HepG2 (cell line): ENCODE measurements at regions not wholly inside any gene's neighbourhood (a gene's known extent, or its start where the extent isn't known, plus 50 kb on each side); places are given as distances from the start of the nearest gene placed in this dataset.

Experiments used
- CC2D1A ChIP-seq: sonication (generic); formaldehyde crosslinking; IDR thresholded peaks from 2 replicates; pipeline ENCODE4 v1.8.1; 2023; ENCODE audit warnings: mild to moderate bottlenecking, missing genetic modification reagents
- CTCF ChIP-seq: sonication (generic); formaldehyde crosslinking; IDR thresholded peaks from 2 replicates; pipeline ENCODE4 v1.5.0; 2020; ENCODE audit warnings: mild to moderate bottlenecking, missing genetic modification reagents, moderate library complexity
- HNRNPLL ChIP-seq: fragments of 200-400 bp; formaldehyde crosslinking; IDR thresholded peaks from 2 replicates; pipeline ENCODE4 v1.6.1; 2017; ENCODE audit warnings: mild to moderate bottlenecking, low read depth, low read length; ENCODE audit not compliant: poor library complexity, severe bottlenecking
- KAT8 ChIP-seq: IDR thresholded peaks from 2 replicates; pipeline ENCODE4 v1.6.1; 2016; ENCODE audit warnings: missing genetic modification reagents, missing compliant biosample characterization
- KLF16 ChIP-seq, 2 experiments: sonication (generic) in 1 of 2; formaldehyde crosslinking in 1 of 2; IDR thresholded peaks; 2 replicates each; pipeline versions ENCODE4 v1.6.1 to v1.8.0; 2016 to 2023; ENCODE audit warnings: missing genetic modification reagents in 2 of 2, missing compliant biosample characterization in 1 of 2
- NONO ChIP-seq, 2 experiments: fragments of 450-650 bp in 1 of 2; sonication (generic) in 1 of 2; formaldehyde crosslinking in 1 of 2; IDR thresholded peaks in 1 of 2; conservative IDR thresholded peaks in 1 of 2; 2 replicates each; pipeline versions ENCODE4 v1.6.1 to v1.8.0; 2017 to 2022; ENCODE audit warnings: mild to moderate bottlenecking in 1 of 2, missing genetic modification reagents in 1 of 2, moderate library complexity in 1 of 2
- RBAK ChIP-seq: sonication (generic); formaldehyde crosslinking; IDR thresholded peaks from 2 replicates; pipeline ENCODE4 v1.5.1; 2020; ENCODE audit warnings: mild to moderate bottlenecking, missing genetic modification reagents
- YEATS2 ChIP-seq: sonication (generic); formaldehyde crosslinking; IDR thresholded peaks from 2 replicates; pipeline ENCODE4 v1.4.0; 2020; ENCODE audit warnings: missing genetic modification reagents, borderline replicate concordance
- ZFP82 ChIP-seq: sonication (generic); formaldehyde crosslinking; IDR thresholded peaks from 2 replicates; pipeline ENCODE4 v1.5.1; 2020; ENCODE audit warnings: mild to moderate bottlenecking, missing genetic modification reagents, borderline replicate concordance
- ZNF615 ChIP-seq: sonication (generic); formaldehyde crosslinking; IDR thresholded peaks from 2 replicates; pipeline ENCODE4 v1.5.0; 2020; ENCODE audit warnings: mild to moderate bottlenecking, missing genetic modification reagents, borderline replicate concordance
- ZNF670 ChIP-seq: sonication (generic); formaldehyde crosslinking; IDR thresholded peaks from 2 replicates; pipeline ENCODE4 v1.8.0; 2022; ENCODE audit warnings: mild to moderate bottlenecking, missing genetic modification reagents, borderline replicate concordance
- ZNF788 ChIP-seq: sonication (generic); formaldehyde crosslinking; IDR thresholded peaks from 2 replicates; pipeline ENCODE4 v1.5.0; 2020; ENCODE audit warnings: mild to moderate bottlenecking, missing genetic modification reagents, borderline replicate concordance
- TF ChIP-seq, protein P1 (sequence below), 2 experiments: sonication (generic) in 1 of 2; formaldehyde crosslinking in 1 of 2; IDR thresholded peaks; 2 replicates each; pipeline versions ENCODE4 v1.5.1 to v1.6.1; 2011 to 2020; ENCODE audit warnings: borderline replicate concordance in 1 of 2, low read depth in 1 of 2, low read length in 1 of 2, mild to moderate bottlenecking in 1 of 2, missing genetic modification reagents in 1 of 2, moderate library complexity in 1 of 2
- TF ChIP-seq, protein P2 (sequence below): sonication (generic); formaldehyde crosslinking; IDR thresholded peaks from 2 replicates; pipeline ENCODE4 v1.4.0; 2020; ENCODE audit warnings: missing genetic modification reagents
- TF ChIP-seq, protein P3 (sequence below): sonication (generic); formaldehyde crosslinking; IDR thresholded peaks from 2 replicates; pipeline ENCODE4 v1.4.0; 2020; ENCODE audit warnings: missing genetic modification reagents
- TF ChIP-seq, protein P4 (sequence below): sonication (generic); formaldehyde crosslinking; IDR thresholded peaks from 2 replicates; pipeline ENCODE4 v1.5.0; 2020; ENCODE audit warnings: missing genetic modification reagents

GRCh38 chr6:26205625-26206574 is 118.7 kb downstream of the HFE start (continued):
- no peak for TF ChIP-seq CTCF
- no peak for TF ChIP-seq ZNF615 (CRISPR knock-in tag)
- TF ChIP-seq ZFP82: no peak
- TF ChIP-seq, protein P1, sequence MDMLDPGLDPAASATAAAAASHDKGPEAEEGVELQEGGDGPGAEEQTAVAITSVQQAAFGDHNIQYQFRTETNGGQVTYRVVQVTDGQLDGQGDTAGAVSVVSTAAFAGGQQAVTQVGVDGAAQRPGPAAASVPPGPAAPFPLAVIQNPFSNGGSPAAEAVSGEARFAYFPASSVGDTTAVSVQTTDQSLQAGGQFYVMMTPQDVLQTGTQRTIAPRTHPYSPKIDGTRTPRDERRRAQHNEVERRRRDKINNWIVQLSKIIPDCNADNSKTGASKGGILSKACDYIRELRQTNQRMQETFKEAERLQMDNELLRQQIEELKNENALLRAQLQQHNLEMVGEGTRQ (IDR thresholded peaks at IDR 0.05; ENCODE audit: low read depth, low read length): no peak
- TF ChIP-seq, protein P1 (CRISPR knock-in tag; IDR thresholded peaks at IDR 0.05; ENCODE audit: borderline replicate concordance): no peak
- TF ChIP-seq KLF16 (CRISPR knock-in tag; IDR thresholded peaks at IDR 0.05): no peak
- no peak for TF ChIP-seq CC2D1A (CRISPR knock-in tag)
- TF ChIP-seq, protein P2, sequence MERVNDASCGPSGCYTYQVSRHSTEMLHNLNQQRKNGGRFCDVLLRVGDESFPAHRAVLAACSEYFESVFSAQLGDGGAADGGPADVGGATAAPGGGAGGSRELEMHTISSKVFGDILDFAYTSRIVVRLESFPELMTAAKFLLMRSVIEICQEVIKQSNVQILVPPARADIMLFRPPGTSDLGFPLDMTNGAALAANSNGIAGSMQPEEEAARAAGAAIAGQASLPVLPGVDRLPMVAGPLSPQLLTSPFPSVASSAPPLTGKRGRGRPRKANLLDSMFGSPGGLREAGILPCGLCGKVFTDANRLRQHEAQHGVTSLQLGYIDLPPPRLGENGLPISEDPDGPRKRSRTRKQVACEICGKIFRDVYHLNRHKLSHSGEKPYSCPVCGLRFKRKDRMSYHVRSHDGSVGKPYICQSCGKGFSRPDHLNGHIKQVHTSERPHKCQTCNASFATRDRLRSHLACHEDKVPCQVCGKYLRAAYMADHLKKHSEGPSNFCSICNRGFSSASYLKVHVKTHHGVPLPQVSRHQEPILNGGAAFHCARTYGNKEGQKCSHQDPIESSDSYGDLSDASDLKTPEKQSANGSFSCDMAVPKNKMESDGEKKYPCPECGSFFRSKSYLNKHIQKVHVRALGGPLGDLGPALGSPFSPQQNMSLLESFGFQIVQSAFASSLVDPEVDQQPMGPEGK: no peak
- no peak for TF ChIP-seq YEATS2 (CRISPR knock-in tag)
- TF ChIP-seq ZNF670: no peak
- TF ChIP-seq, protein P3, sequence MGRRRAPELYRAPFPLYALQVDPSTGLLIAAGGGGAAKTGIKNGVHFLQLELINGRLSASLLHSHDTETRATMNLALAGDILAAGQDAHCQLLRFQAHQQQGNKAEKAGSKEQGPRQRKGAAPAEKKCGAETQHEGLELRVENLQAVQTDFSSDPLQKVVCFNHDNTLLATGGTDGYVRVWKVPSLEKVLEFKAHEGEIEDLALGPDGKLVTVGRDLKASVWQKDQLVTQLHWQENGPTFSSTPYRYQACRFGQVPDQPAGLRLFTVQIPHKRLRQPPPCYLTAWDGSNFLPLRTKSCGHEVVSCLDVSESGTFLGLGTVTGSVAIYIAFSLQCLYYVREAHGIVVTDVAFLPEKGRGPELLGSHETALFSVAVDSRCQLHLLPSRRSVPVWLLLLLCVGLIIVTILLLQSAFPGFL (CRISPR knock-in tag): no peak
- TF ChIP-seq, protein P4, sequence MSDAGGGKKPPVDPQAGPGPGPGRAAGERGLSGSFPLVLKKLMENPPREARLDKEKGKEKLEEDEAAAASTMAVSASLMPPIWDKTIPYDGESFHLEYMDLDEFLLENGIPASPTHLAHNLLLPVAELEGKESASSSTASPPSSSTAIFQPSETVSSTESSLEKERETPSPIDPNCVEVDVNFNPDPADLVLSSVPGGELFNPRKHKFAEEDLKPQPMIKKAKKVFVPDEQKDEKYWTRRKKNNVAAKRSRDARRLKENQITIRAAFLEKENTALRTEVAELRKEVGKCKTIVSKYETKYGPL (CRISPR knock-in tag): no peak
- TF ChIP-seq NONO (IDR thresholded peaks at IDR 0.05): no peak
- TF ChIP-seq NONO (CRISPR knock-in tag; conservative IDR thresholded peaks at IDR 0.05): no peak
- TF ChIP-seq ZNF788 (CRISPR knock-in tag): no peak
- TF ChIP-seq HNRNPLL: no peak
- TF ChIP-seq RBAK (CRISPR knock-in tag): no peak
- no peak for TF ChIP-seq KAT8 (CRISPR knock-in tag)
